HG03520 (cell line): ENCODE measurements at regions not wholly inside any gene's neighbourhood (a gene's known extent, or its start where the extent isn't known, plus 50 kb on each side); places are given as distances from the start of the nearest gene placed in this dataset.

Experiments used
- ATAC-seq: cut with Tn5 transposase; IDR thresholded peaks from one replicate; pipeline ENCODE4 v1.9.1; 2021; ENCODE audit warnings: mild to moderate bottlenecking, moderate library complexity; ENCODE audit not compliant: unreplicated experiment

GRCh38 chr10:4595719-4596319 is 230.2 kb upstream of the AKR1E2 start:
- no peak for ATAC-seq

GRCh38 chr10:4590807-4591206 is 235.2 kb upstream of the AKR1E2 start:
- no peak for ATAC-seq

- no peak for ATAC-seq
Observed at GRCh38 chr10:4588824-4589223, 237.2 kb upstream of the AKR1E2 start.

GRCh38 chr10:4587466-4587865 is 238.5 kb upstream of the AKR1E2 start:
- ATAC-seq, result no peak

- ATAC-seq, result no peak
Observed at GRCh38 chr10:4586776-4587175, 239.2 kb upstream of the AKR1E2 start.

- ATAC-seq, result no peak
Observed at GRCh38 chr10:4581929-4582328, 244.1 kb upstream of the AKR1E2 start.

GRCh38 chr10:4579844-4580243 is 246.2 kb upstream of the AKR1E2 start:
- ATAC-seq, result no peak

GRCh38 chr10:4576206-4576605 is 249.8 kb upstream of the AKR1E2 start:
- no peak for ATAC-seq

- ATAC-seq, result no peak
Observed at GRCh38 chr10:4569151-4569550, 256.9 kb upstream of the AKR1E2 start.

- ATAC-seq, result no peak
Observed at GRCh38 chr10:4568731-4569130, 257.3 kb upstream of the AKR1E2 start.

- ATAC-seq, result no peak
Observed at GRCh38 chr10:4568086-4568485, 257.9 kb upstream of the AKR1E2 start.

- ATAC-seq, result no peak
Observed at GRCh38 chr10:4567637-4568036, 258.4 kb upstream of the AKR1E2 start.

- no peak for ATAC-seq
Observed at GRCh38 chr10:4566011-4566410, 260.0 kb upstream of the AKR1E2 start.

GRCh38 chr10:4561296-4561695 is 264.7 kb upstream of the AKR1E2 start:
- ATAC-seq, result no peak

- ATAC-seq, result no peak
Observed at GRCh38 chr10:4557469-4557868, 268.5 kb upstream of the AKR1E2 start.

- ATAC-seq, result no peak
Observed at GRCh38 chr10:4556527-4556926, 269.5 kb upstream of the AKR1E2 start.

- no peak for ATAC-seq
Observed at GRCh38 chr10:4555920-4556319, 270.1 kb upstream of the AKR1E2 start.

GRCh38 chr10:4549139-4549653 is 276.8 kb upstream of the AKR1E2 start:
- no peak for ATAC-seq

GRCh38 chr10:4546931-4547330 is 279.1 kb upstream of the AKR1E2 start:
- no peak for ATAC-seq

- ATAC-seq, result no peak
Observed at GRCh38 chr10:4546500-4546899, 279.5 kb upstream of the AKR1E2 start.

- ATAC-seq, result no peak
Observed at GRCh38 chr10:4545062-4545461, 280.9 kb upstream of the AKR1E2 start.

GRCh38 chr10:4543938-4544533 is 282.0 kb upstream of the AKR1E2 start:
- no peak for ATAC-seq

- ATAC-seq, result no peak
Observed at GRCh38 chr10:4541292-4541691, 284.7 kb upstream of the AKR1E2 start.
